Neural progenitor cell (in vitro differentiated cells): ENCODE measurements at regions not wholly inside any gene's neighbourhood (a gene's known extent, or its start where the extent isn't known, plus 50 kb on each side); places are given as distances from the start of the nearest gene placed in this dataset.

Experiments used
- CTCF ChIP-seq: fragments of 200-600 bp; sonication (generic); IDR thresholded peaks from 2 replicates; pipeline ENCODE4 v1.5.1; 2017; ENCODE audit warnings: antibody characterized with exemption, mild to moderate bottlenecking
- EZH2 ChIP-seq: fragments of 200-600 bp; sonication (generic); IDR thresholded peaks from 2 replicates; pipeline ENCODE4 v1.6.1; 2017; ENCODE audit warnings: antibody characterized with exemption, mild to moderate bottlenecking, moderate library complexity
- EZH2phosphoT487 ChIP-seq: fragments of 200-600 bp; sonication (generic); IDR thresholded peaks from 2 replicates; pipeline ENCODE4 v1.6.1; 2017; ENCODE audit warnings: antibody characterized with exemption

- TF ChIP-seq EZH2, result no peak
- TF ChIP-seq CTCF, result no peak
- TF ChIP-seq EZH2phosphoT487, result no peak
These were observed 156.5 kb upstream of the TSC22D1 start for GRCh38 chr13:44732503-44733098.
